ENCODE measurements at regions not wholly inside any gene's neighbourhood (a gene's known extent, or its start where the extent isn't known, plus 50 kb on each side); places are given as distances from the start of the nearest gene placed in this dataset.
"Not testable (repeated sequence)": the region's sequence is repeated elsewhere in the genome, so short reads cannot be mapped to it uniquely, and the experiment has no call there.

GRCh38 chr19:57031106-57031505 is 88.7 kb upstream of the USP29 start:
- H3K79me2 ChIP-seq (ENCODE audit: insufficient read depth, low read depth), result no peaks in the 10 kb centered on the region
- no peak overlapping the region for H3K9ac ChIP-seq
- H3K4me3 ChIP-seq (IDR thresholded peaks at IDR 0.05; ENCODE audit: insufficient read depth, low read depth, low read length), result no peak overlapping the region
- H3K27me3 ChIP-seq (ENCODE audit: insufficient read depth, low read depth), result no peaks in the 10 kb centered on the region; the same call in 1 of the 2 replicates
- H3K36me3 ChIP-seq (ENCODE audit: insufficient read depth), result no peaks in the 10 kb centered on the region
- H3K4me2 ChIP-seq, result no peak overlapping the region
- no peak overlapping the region for H3K27ac ChIP-seq
- H2AFZ ChIP-seq (ENCODE audit: low read depth), result no peak overlapping the region
- H4K20me1 ChIP-seq (ENCODE audit: insufficient read depth), result no peaks in the 10 kb centered on the region
- no peak for TF ChIP-seq CTCF (conservative IDR thresholded peaks at IDR 0.05; ENCODE audit: low read depth, low read length)
- no peaks in the 10 kb centered on the region for H3K4me1 ChIP-seq (ENCODE audit: low read depth, poor library complexity, severe bottlenecking)

- Histone ChIP-seq H3K4me2 (no peak overlapping the region), H3K36me3 (ENCODE audit: insufficient read depth) (no peaks in the 10 kb centered on the region), H3K79me2 (ENCODE audit: insufficient read depth, low read depth) (no peaks in the 10 kb centered on the region), H3K27me3 (ENCODE audit: insufficient read depth, low read depth) (no peaks in the 10 kb centered on the region; the same call in 1 of the 2 replicates), H3K4me1 (ENCODE audit: low read depth, poor library complexity, severe bottlenecking) (no peaks in the 10 kb centered on the region), H3K4me3 (IDR thresholded peaks at IDR 0.05; ENCODE audit: insufficient read depth, low read depth, low read length) (no peak overlapping the region), H3K9ac (no peak overlapping the region), H4K20me1 (ENCODE audit: insufficient read depth) (no peaks in the 10 kb centered on the region), H3K27ac (no peak overlapping the region), H2AFZ (ENCODE audit: low read depth) (no peak overlapping the region)
- no peak for TF ChIP-seq CTCF (conservative IDR thresholded peaks at IDR 0.05; ENCODE audit: low read depth, low read length)
Observed at GRCh38 chr19:57033576-57033975, 86.2 kb upstream of the USP29 start.

- Histone ChIP-seq H2AFZ (ENCODE audit: low read depth) (no peak overlapping the region), H3K9ac (no peak overlapping the region), H3K4me3 (IDR thresholded peaks at IDR 0.05; ENCODE audit: insufficient read depth, low read depth, low read length) (no peak overlapping the region), H3K27ac (no peak overlapping the region), H3K4me1 (ENCODE audit: low read depth, poor library complexity, severe bottlenecking) (no peaks in the 10 kb centered on the region), H3K27me3 (ENCODE audit: insufficient read depth, low read depth) (no peaks in the 10 kb centered on the region; the same call in 1 of the 2 replicates), H3K79me2 (ENCODE audit: insufficient read depth, low read depth) (no peaks in the 10 kb centered on the region), H3K36me3 (ENCODE audit: insufficient read depth) (no peaks in the 10 kb centered on the region), H4K20me1 (ENCODE audit: insufficient read depth) (no peaks in the 10 kb centered on the region), H3K4me2 (no peak overlapping the region)
- TF ChIP-seq CTCF (conservative IDR thresholded peaks at IDR 0.05; ENCODE audit: low read depth, low read length), result no peak
Observed at GRCh38 chr19:57034544-57034943, 85.2 kb upstream of the USP29 start.

- H3K9ac ChIP-seq; H3K36me3 ChIP-seq (ENCODE audit: insufficient read depth); H3K4me3 ChIP-seq (IDR thresholded peaks at IDR 0.05; ENCODE audit: insufficient read depth, low read depth, low read length); H3K4me1 ChIP-seq (ENCODE audit: low read depth, poor library complexity, severe bottlenecking); H4K20me1 ChIP-seq (ENCODE audit: insufficient read depth); H3K79me2 ChIP-seq (ENCODE audit: insufficient read depth, low read depth); H3K4me2 ChIP-seq; H3K27me3 ChIP-seq (ENCODE audit: insufficient read depth, low read depth); H2AFZ ChIP-seq (ENCODE audit: low read depth); H3K27ac ChIP-seq: not testable (repeated sequence)
Observed at GRCh38 chr19:57035740-57036139, 84.0 kb upstream of the USP29 start.

GRCh38 chr19:57037556-57037955 is 82.2 kb upstream of the USP29 start:
- H2AFZ ChIP-seq (ENCODE audit: low read depth), result no peak overlapping the region
- H3K27ac ChIP-seq, result no peak overlapping the region
- H4K20me1 ChIP-seq (ENCODE audit: insufficient read depth), result no peaks in the 10 kb centered on the region
- H3K4me1 ChIP-seq (ENCODE audit: low read depth, poor library complexity, severe bottlenecking), result no peaks in the 10 kb centered on the region
- no peak overlapping the region for H3K4me3 ChIP-seq (IDR thresholded peaks at IDR 0.05; ENCODE audit: insufficient read depth, low read depth, low read length)
- H3K79me2 ChIP-seq (ENCODE audit: insufficient read depth, low read depth), result no peaks in the 10 kb centered on the region
- H3K9ac ChIP-seq, result no peak overlapping the region
- H3K27me3 ChIP-seq (ENCODE audit: insufficient read depth, low read depth), result no peaks in the 10 kb centered on the region
- no peak overlapping the region for H3K4me2 ChIP-seq
- no peaks in the 10 kb centered on the region for H3K36me3 ChIP-seq (ENCODE audit: insufficient read depth)
- TF ChIP-seq CTCF (conservative IDR thresholded peaks at IDR 0.05; ENCODE audit: low read depth, low read length), result no peak

Data from KMS-11 (cell line).